Right renal cortex interstitium (tissue), 3 donors: ENCODE measurements at regions not wholly inside any gene's neighbourhood (a gene's known extent, or its start where the extent isn't known, plus 50 kb on each side); places are given as distances from the start of the nearest gene placed in this dataset.

ENCODE experiments used
- DNase-seq, 3 donors: peaks; one replicate each; pipeline ENCODE4 v3.0.0-alpha.2; 2013; ENCODE audit warnings: low read depth in 3 of 3, low spot score in 2 of 3

GRCh38 chr13:72127031-72127430 is 260.0 kb upstream of the DACH1 start:
- no peak for DNase-seq

- DNase-seq = no peak
Measured at GRCh38 chr13:72126424-72126823, 259.4 kb upstream of the DACH1 start.

GRCh38 chr13:72125561-72125960 is 258.6 kb upstream of the DACH1 start:
- DNase-seq = no peak

- no peak for DNase-seq
Measured at GRCh38 chr13:72122661-72123255, 255.8 kb upstream of the DACH1 start.

- no peak for DNase-seq
Measured at GRCh38 chr13:72121466-72121865, 254.5 kb upstream of the DACH1 start.

GRCh38 chr13:72120632-72121031 is 253.6 kb upstream of the DACH1 start:
- DNase-seq = no peak

- DNase-seq = no peak
Measured at GRCh38 chr13:72113931-72114330, 246.9 kb upstream of the DACH1 start.

- no peak for DNase-seq
Measured at GRCh38 chr13:72113076-72113475, 246.1 kb upstream of the DACH1 start.

- DNase-seq = no peak
Measured at GRCh38 chr13:72112216-72112615, 245.2 kb upstream of the DACH1 start.

GRCh38 chr13:72109863-72110262 is 242.9 kb upstream of the DACH1 start:
- DNase-seq = no peak

GRCh38 chr13:72104656-72105180 is 237.7 kb upstream of the DACH1 start:
- no peak for DNase-seq

GRCh38 chr13:72101768-72102400 is 234.9 kb upstream of the DACH1 start:
- DNase-seq = no peak

- no peak for DNase-seq
Measured at GRCh38 chr13:72100339-72100738, 233.3 kb upstream of the DACH1 start.

- DNase-seq = no peak
Measured at GRCh38 chr13:72097568-72097967, 230.6 kb upstream of the DACH1 start.

- DNase-seq = no peak
Measured at GRCh38 chr13:72093262-72093661, 226.3 kb upstream of the DACH1 start.

- DNase-seq = no peak
Measured at GRCh38 chr13:72074663-72075062, 207.7 kb upstream of the DACH1 start.

GRCh38 chr13:72072261-72072660 is 205.3 kb upstream of the DACH1 start:
- DNase-seq = no peak

- no peak for DNase-seq
Measured at GRCh38 chr13:72071713-72072112, 204.7 kb upstream of the DACH1 start.

- no peak for DNase-seq
Measured at GRCh38 chr13:72062566-72062965, 195.6 kb upstream of the DACH1 start.

GRCh38 chr13:72061613-72062012 is 194.6 kb upstream of the DACH1 start:
- no peak for DNase-seq

GRCh38 chr13:72050251-72050650 is 183.2 kb upstream of the DACH1 start:
- no peak for DNase-seq

GRCh38 chr13:72043366-72043765 is 176.4 kb upstream of the DACH1 start:
- no peak for DNase-seq

- no peak for DNase-seq
Measured at GRCh38 chr13:72041165-72041564, 174.2 kb upstream of the DACH1 start.
